Ishikawa (cell line): ENCODE measurements at regions not wholly inside any gene's neighbourhood (a gene's known extent, or its start where the extent isn't known, plus 50 kb on each side); places are given as distances from the start of the nearest gene placed in this dataset.

Source experiments
- CEBPB ChIP-seq: IDR thresholded peaks from 2 replicates; pipeline ENCODE4 v1.6.1; 2012
- CREB1 ChIP-seq: IDR thresholded peaks from 2 replicates; pipeline ENCODE4 v1.6.1; 2012; ENCODE audit warnings: low read depth
- EGR1 ChIP-seq: IDR thresholded peaks from 2 replicates; pipeline ENCODE4 v1.6.1; 2012
- EP300 ChIP-seq: IDR thresholded peaks from 2 replicates; pipeline ENCODE4 v1.6.1; 2012; ENCODE audit warnings: borderline replicate concordance
- RAD21 ChIP-seq: IDR thresholded peaks from 2 replicates; pipeline ENCODE4 v1.6.1; 2012; ENCODE audit warnings: low read depth
- REST ChIP-seq: IDR thresholded peaks from 2 replicates; pipeline ENCODE4 v1.6.1; 2012; ENCODE audit warnings: low read depth, mild to moderate bottlenecking
- TAF1 ChIP-seq: IDR thresholded peaks from 2 replicates; pipeline ENCODE4 v1.6.1; 2012; ENCODE audit warnings: low read depth, mild to moderate bottlenecking
- TEAD4 ChIP-seq: IDR thresholded peaks from 2 replicates; pipeline ENCODE4 v1.6.1; 2012
- YY1 ChIP-seq: IDR thresholded peaks from 2 replicates; pipeline ENCODE4 v1.6.1; 2012; ENCODE audit warnings: low read depth
- TF ChIP-seq, protein P1 (sequence below): IDR thresholded peaks from 2 replicates; pipeline ENCODE4 v1.6.1; 2012

GRCh38 chr5:54398191-54398590 lies 57.3 kb upstream of the HSPB3 start:
- TF ChIP-seq REST = no peak
- TF ChIP-seq CREB1 = no peak
- TF ChIP-seq TAF1 = no peak
- no peak for TF ChIP-seq RAD21
- TF ChIP-seq YY1 = no peak
- no peak for TF ChIP-seq EGR1
- TF ChIP-seq, protein P1, sequence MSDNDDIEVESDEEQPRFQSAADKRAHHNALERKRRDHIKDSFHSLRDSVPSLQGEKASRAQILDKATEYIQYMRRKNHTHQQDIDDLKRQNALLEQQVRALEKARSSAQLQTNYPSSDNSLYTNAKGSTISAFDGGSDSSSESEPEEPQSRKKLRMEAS = no peak
- TF ChIP-seq EP300 = no peak
- no peak for TF ChIP-seq CEBPB
- no peak for TF ChIP-seq TEAD4
